PC-3 (cell line): ENCODE measurements at regions not wholly inside any gene's neighbourhood (a gene's known extent, or its start where the extent isn't known, plus 50 kb on each side); places are given as distances from the start of the nearest gene placed in this dataset.
A peak's percentile ranks its signal among the peaks of the same experiment; 100 is the strongest.
"Not testable (repeated sequence)": the region's sequence is repeated elsewhere in the genome, so short reads cannot be mapped to it uniquely, and the experiment has no call there.

Experiments
- ATAC-seq: fragments of 200-7000 bp; cut with Tn5 transposase; 2 replicates; pipeline ENCODE4 v1.9.1; 2020; ENCODE audit warnings: mild to moderate bottlenecking, moderate library complexity
- BruUV-seq: library from RNA; stranded (reverse); fragments of 400-500 nt; replicated peaks from 2 replicates; lab custom pipeline; 2021; lab: Mats Ljungman, UMichigan
- CTCF ChIA-PET: fragments of 300-600 bp; sonication (Branson Sonifier 250); formaldehyde crosslinking; loops from one replicate; lab custom pipeline; 2022; ENCODE audit warnings: antibody characterized with exemption; lab: Charles Lee
- POLR2A ChIA-PET: fragments of 300-600 bp; sonication (Branson Sonifier 250); formaldehyde crosslinking; loops from one replicate; lab custom pipeline; 2022; ENCODE audit warnings: antibody characterized with exemption; ENCODE audit not compliant: unreplicated experiment; lab: Charles Lee
- DNase-seq: peaks from one replicate; pipeline ENCODE4 v3.0.0-alpha.2; 2015
- H2AFZ ChIP-seq: fragments of 300-600 bp; sonication (generic); 2 replicates; pipeline ENCODE4 v1.6.0; 2016; ENCODE audit warnings: antibody characterized with exemption, low read length
- H3F3A ChIP-seq: fragments of 300-600 bp; sonication (generic); one replicate; pipeline ENCODE4 v1.6.0; 2017; ENCODE audit warnings: antibody characterized with exemption, low read length, control low read depth, mild to moderate bottlenecking; ENCODE audit not compliant: unreplicated experiment
- H3K27ac ChIP-seq: fragments of 300-600 bp; sonication (generic); 2 replicates; pipeline ENCODE4 v1.5.1; 2016; ENCODE audit warnings: mild to moderate bottlenecking, low read length
- H3K27me3 ChIP-seq: fragments of 300-600 bp; sonication (generic); 2 replicates; pipeline ENCODE4 v1.6.1; 2016; ENCODE audit warnings: low read length, mixed read lengths
- H3K36me3 ChIP-seq: fragments of 300-600 bp; sonication (generic); 2 replicates; pipeline ENCODE4 v1.6.1; 2016; ENCODE audit warnings: low read depth, mixed run types, low read length, mixed read lengths
- H3K4me1 ChIP-seq: fragments of 300-600 bp; sonication (generic); 2 replicates; pipeline ENCODE4 v1.5.1; 2016; ENCODE audit warnings: low read length; ENCODE audit not compliant: insufficient read depth
- H3K4me2 ChIP-seq: fragments of 300-600 bp; sonication (generic); 2 replicates; pipeline ENCODE4 v1.6.0; 2016; ENCODE audit warnings: low read length
- H3K4me3 ChIP-seq: fragments of 300-600 bp; sonication (generic); 2 replicates; pipeline ENCODE4 v1.5.1; 2016; ENCODE audit warnings: mild to moderate bottlenecking, low read length, mixed read lengths
- H3K79me2 ChIP-seq: fragments of 300-600 bp; sonication (generic); 2 replicates; pipeline ENCODE4 v1.6.1; 2017; ENCODE audit warnings: low read length, mixed read lengths
- H3K9ac ChIP-seq: fragments of 300-600 bp; sonication (generic); 2 replicates; pipeline ENCODE4 v1.6.0; 2016; ENCODE audit warnings: mild to moderate bottlenecking, low read length
- H3K9me2 ChIP-seq: fragments of 300-600 bp; sonication (generic); replicated peaks from 2 replicates; pipeline ENCODE4 v1.6.1; 2016; ENCODE audit warnings: mixed run types, low read length, mixed read lengths
- H3K9me3 ChIP-seq: fragments of 300-600 bp; sonication (generic); 2 replicates; pipeline ENCODE4 v1.6.1; 2016; ENCODE audit warnings: low read length, mixed read lengths
- H4K20me1 ChIP-seq: fragments of 300-600 bp; sonication (generic); 2 replicates; pipeline ENCODE4 v1.6.1; 2016; ENCODE audit warnings: low read length, mixed read lengths
- EZH2 ChIP-seq: fragments of 300-600 bp; sonication (generic); IDR thresholded peaks from one replicate; pipeline ENCODE4 v1.6.1; 2017; ENCODE audit warnings: antibody characterized with exemption, mild to moderate bottlenecking, low read length; ENCODE audit not compliant: unreplicated experiment
- EZH2phosphoT487 ChIP-seq: fragments of 300-600 bp; sonication (generic); IDR thresholded peaks from 2 replicates; pipeline ENCODE4 v1.6.1; 2018; ENCODE audit warnings: mild to moderate bottlenecking, antibody characterized with exemption, low read length, borderline replicate concordance
- intact Hi-C: fragments of 100-400 bp; cut with micrococcal nuclease; formaldehyde crosslinking; loops from 2 replicates; pipeline ENCODE4 v1.9.0; 2023
- TF ChIP-seq, protein P1 (sequence below): fragments of 300-600 bp; sonication (generic); conservative IDR thresholded peaks from 2 replicates; pipeline ENCODE4 v1.5.1; 2017; ENCODE audit warnings: antibody characterized with exemption, low read depth, mild to moderate bottlenecking, low read length

DNA sequence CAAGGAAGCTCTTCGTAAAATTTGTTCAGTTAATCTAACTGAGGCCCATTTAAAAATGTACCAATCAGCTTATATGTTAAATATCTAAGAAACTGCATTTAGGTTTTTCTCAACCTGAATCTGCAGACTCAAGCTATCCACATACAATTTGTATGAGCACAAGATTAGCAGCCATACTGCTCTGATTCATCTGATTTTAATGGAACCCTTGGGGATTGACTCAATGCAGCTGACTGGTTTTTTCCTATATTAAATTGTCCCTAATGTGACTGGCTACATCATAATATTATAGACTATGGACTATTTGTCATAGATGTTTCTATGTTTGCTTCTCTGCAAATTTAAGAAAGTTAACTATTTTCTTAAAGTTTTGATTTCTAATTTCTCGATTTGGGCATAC, 451.0 kb upstream of the TUSC1 start:
- H3K9me2 ChIP-seq, result no peaks in the 10 kb centered on the region
- BruUV-seq, result no TSS peak
- intact Hi-C loops, result no loop called here
- peaks cover 6% of the 10 kb centered on the region for H3K4me1 ChIP-seq
- H3K4me3 ChIP-seq, result no peak overlapping the region
- ATAC-seq (no peak), DNase-seq (no peak)
- ChIA-PET POLR2A (no interaction called here), CTCF (no interaction called here)
- no peak overlapping the region for H3K4me2 ChIP-seq
- H3K27me3 ChIP-seq, result no peaks in the 10 kb centered on the region
- H3K79me2 ChIP-seq, result no peaks in the 10 kb centered on the region
- no peaks in the 10 kb centered on the region for H4K20me1 ChIP-seq
- 0 out of 2 replicates have a peak overlapping the region, but pooled peaks have one; percentile 6 for H2AFZ ChIP-seq
- no peaks in the 10 kb centered on the region for H3K36me3 ChIP-seq
- H3K9me3 ChIP-seq, result no peaks in the 10 kb centered on the region
- H3F3A ChIP-seq, result no peaks in the 10 kb centered on the region
- H3K27ac ChIP-seq, result no peak overlapping the region
- no peak overlapping the region for H3K9ac ChIP-seq
- TF ChIP-seq EZH2, result no peak
- TF ChIP-seq, protein P1, sequence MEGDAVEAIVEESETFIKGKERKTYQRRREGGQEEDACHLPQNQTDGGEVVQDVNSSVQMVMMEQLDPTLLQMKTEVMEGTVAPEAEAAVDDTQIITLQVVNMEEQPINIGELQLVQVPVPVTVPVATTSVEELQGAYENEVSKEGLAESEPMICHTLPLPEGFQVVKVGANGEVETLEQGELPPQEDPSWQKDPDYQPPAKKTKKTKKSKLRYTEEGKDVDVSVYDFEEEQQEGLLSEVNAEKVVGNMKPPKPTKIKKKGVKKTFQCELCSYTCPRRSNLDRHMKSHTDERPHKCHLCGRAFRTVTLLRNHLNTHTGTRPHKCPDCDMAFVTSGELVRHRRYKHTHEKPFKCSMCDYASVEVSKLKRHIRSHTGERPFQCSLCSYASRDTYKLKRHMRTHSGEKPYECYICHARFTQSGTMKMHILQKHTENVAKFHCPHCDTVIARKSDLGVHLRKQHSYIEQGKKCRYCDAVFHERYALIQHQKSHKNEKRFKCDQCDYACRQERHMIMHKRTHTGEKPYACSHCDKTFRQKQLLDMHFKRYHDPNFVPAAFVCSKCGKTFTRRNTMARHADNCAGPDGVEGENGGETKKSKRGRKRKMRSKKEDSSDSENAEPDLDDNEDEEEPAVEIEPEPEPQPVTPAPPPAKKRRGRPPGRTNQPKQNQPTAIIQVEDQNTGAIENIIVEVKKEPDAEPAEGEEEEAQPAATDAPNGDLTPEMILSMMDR, result no peak
- TF ChIP-seq EZH2phosphoT487, result no peak

DNA sequence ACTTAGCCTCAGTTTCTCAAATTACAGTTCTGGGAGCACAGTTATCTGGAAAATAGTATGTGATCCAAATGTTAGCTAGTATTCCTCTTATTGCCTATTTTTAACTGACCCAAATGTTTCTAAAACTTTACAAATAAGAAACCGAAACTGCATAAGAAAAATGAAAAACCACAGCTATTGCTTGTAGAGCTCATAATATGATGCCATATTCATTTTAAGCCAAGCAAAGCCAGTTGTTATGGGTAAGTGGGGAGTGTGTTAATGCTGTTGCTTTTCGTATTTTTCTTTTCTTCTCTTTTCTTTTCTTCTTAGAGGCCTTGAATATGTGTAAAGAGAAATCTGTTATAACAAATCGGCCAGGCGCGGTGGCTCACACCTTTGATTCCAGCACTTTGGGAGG, 447.4 kb upstream of the TUSC1 start:
- ChIA-PET POLR2A (no interaction called here), CTCF (no interaction called here)
- Histone ChIP-seq H3K4me1 (no peaks in the 10 kb centered on the region), H3K4me3 (no peak overlapping the region), H3K36me3 (no peaks in the 10 kb centered on the region), H3K9me2 (no peaks in the 10 kb centered on the region), H3K9ac (no peak overlapping the region), H3F3A (no peaks in the 10 kb centered on the region), H4K20me1 (no peaks in the 10 kb centered on the region), H3K27ac (no peak overlapping the region), H3K4me2 (no peak overlapping the region), H3K79me2 (no peaks in the 10 kb centered on the region), H2AFZ (no peak overlapping the region), H3K27me3 (no peaks in the 10 kb centered on the region), H3K9me3 (no peaks in the 10 kb centered on the region)
- BruUV-seq, result no TSS peak
- DNase-seq (no peak), ATAC-seq (no peak)
- TF ChIP-seq EZH2 (no peak), EZH2phosphoT487 (no peak)
- TF ChIP-seq, protein P1, result no peak
- intact Hi-C loops, result no loop called here

DNA sequence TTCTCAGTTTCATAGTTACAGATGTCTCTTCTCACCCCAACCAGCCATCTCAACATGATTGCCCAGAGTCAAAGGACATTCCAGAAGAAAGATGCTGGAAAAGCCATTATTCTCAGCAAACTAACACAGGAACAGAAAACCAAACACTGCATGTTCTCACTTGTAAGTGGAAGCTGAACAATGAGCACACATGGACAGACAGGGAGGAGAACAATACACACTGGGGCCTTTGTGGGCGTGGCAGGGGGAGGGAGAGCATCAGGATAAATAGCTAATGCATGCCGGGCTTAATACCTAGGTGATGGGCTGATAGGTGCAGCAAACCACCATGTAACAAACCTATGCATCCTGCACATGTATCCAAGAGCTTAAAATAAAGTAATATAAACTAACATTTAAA, 437.8 kb upstream of the TUSC1 start:
- H3K4me2 ChIP-seq, H3K9me3 ChIP-seq, H3K36me3 ChIP-seq, CTCF ChIA-PET, BruUV-seq, H2AFZ ChIP-seq, ATAC-seq, H4K20me1 ChIP-seq, H3K9me2 ChIP-seq, POLR2A ChIA-PET, H3K27me3 ChIP-seq, H3F3A ChIP-seq, DNase-seq, H3K9ac ChIP-seq, H3K27ac ChIP-seq, intact Hi-C loops, H3K4me3 ChIP-seq, H3K79me2 ChIP-seq, H3K4me1 ChIP-seq: not testable (repeated sequence)
